HG03025 (cell line): ENCODE measurements at regions not wholly inside any gene's neighbourhood (a gene's known extent, or its start where the extent isn't known, plus 50 kb on each side); places are given as distances from the start of the nearest gene placed in this dataset.
"Not testable (repeated sequence)": the region's sequence is repeated elsewhere in the genome, so short reads cannot be mapped to it uniquely, and the experiment has no call there.

Source experiments
- ATAC-seq: cut with Tn5 transposase; IDR thresholded peaks from one replicate; pipeline ENCODE4 v1.9.1; 2021; ENCODE audit warnings: mild to moderate bottlenecking, moderate library complexity; ENCODE audit not compliant: unreplicated experiment, low FRiP score

GRCh38 chr6:135555550-135555949 is 58.0 kb upstream of the AHI1 start:
- peak; percentile 59 for ATAC-seq

GRCh38 chr6:135557582-135557981 is 60.0 kb upstream of the AHI1 start:
- ATAC-seq: no peak

GRCh38 chr6:135565605-135566004 is 68.1 kb upstream of the AHI1 start:
- not testable (repeated sequence) for ATAC-seq

GRCh38 chr6:135566311-135567068 is 69.0 kb upstream of the AHI1 start:
- ATAC-seq: no peak

- ATAC-seq: no peak
These were observed 70.0 kb upstream of the AHI1 start for GRCh38 chr6:135567375-135568083.

- no peak for ATAC-seq
These were observed 70.8 kb upstream of the AHI1 start for GRCh38 chr6:135568379-135568778.

- ATAC-seq: no peak
These were observed 74.5 kb upstream of the AHI1 start for GRCh38 chr6:135572051-135572450.

- no peak for ATAC-seq
These were observed 78.1 kb upstream of the AHI1 start for GRCh38 chr6:135575629-135576028.

GRCh38 chr6:135576055-135576454 is 78.5 kb upstream of the AHI1 start:
- ATAC-seq: no peak

GRCh38 chr6:135577059-135577538 is 79.6 kb upstream of the AHI1 start:
- ATAC-seq: peak; percentile 96

GRCh38 chr6:135578976-135579375 is 81.4 kb upstream of the AHI1 start:
- no peak for ATAC-seq

- ATAC-seq: no peak
These were observed 83.7 kb upstream of the AHI1 start for GRCh38 chr6:135581211-135581610.

GRCh38 chr6:135583256-135583761 is 85.8 kb upstream of the AHI1 start:
- ATAC-seq: no peak

GRCh38 chr6:135586388-135586787 is 88.8 kb upstream of the AHI1 start:
- ATAC-seq: no peak

- no peak for ATAC-seq
These were observed 89.3 kb upstream of the AHI1 start for GRCh38 chr6:135586844-135587243.

GRCh38 chr6:135592276-135592675 is 94.7 kb upstream of the AHI1 start:
- no peak for ATAC-seq

GRCh38 chr6:135594000-135594399 is 96.5 kb upstream of the AHI1 start:
- no peak for ATAC-seq

GRCh38 chr6:135600086-135600702 is 102.7 kb upstream of the AHI1 start:
- ATAC-seq: no peak

- no peak for ATAC-seq
These were observed 103.4 kb upstream of the AHI1 start for GRCh38 chr6:135600931-135601330.

- ATAC-seq: no peak
These were observed 104.3 kb upstream of the AHI1 start for GRCh38 chr6:135601857-135602256.

- ATAC-seq: no peak
These were observed 105.7 kb upstream of the AHI1 start for GRCh38 chr6:135603249-135603648.
